A673 (cell line): ENCODE measurements at regions not wholly inside any gene's neighbourhood (a gene's known extent, or its start where the extent isn't known, plus 50 kb on each side); places are given as distances from the start of the nearest gene placed in this dataset.
"Not testable (repeated sequence)": the region's sequence is repeated elsewhere in the genome, so short reads cannot be mapped to it uniquely, and the experiment has no call there.

Experiments
- BruUV-seq: library from RNA; stranded (reverse); fragments of 400-500 nt; replicated peaks from 2 replicates; lab custom pipeline; 2021; lab: Mats Ljungman, UMichigan
- CTCF ChIA-PET: fragments of 300-600 bp; sonication (Branson Sonifier 250); formaldehyde crosslinking; loops from one replicate; lab custom pipeline; 2022; ENCODE audit warnings: antibody characterized with exemption; lab: Charles Lee
- POLR2A ChIA-PET: fragments of 300-600 bp; sonication (Branson Sonifier 250); formaldehyde crosslinking; loops from one replicate; lab custom pipeline; 2022; ENCODE audit warnings: antibody characterized with exemption; ENCODE audit not compliant: low non-redundant PET; lab: Charles Lee
- DNase-seq: peaks from one replicate; pipeline ENCODE4 v3.0.0-alpha.2; 2015; ENCODE audit warnings: low spot score
- H3K27ac ChIP-seq: fragments of 200-600 bp; sonication (generic); 2 replicates; pipeline ENCODE4 v1.5.1; 2016; ENCODE audit warnings: mixed run types, low read depth, mild to moderate bottlenecking, mixed read lengths, antibody characterized with exemption, low read length; ENCODE audit not compliant: poor library complexity, severe bottlenecking
- H3K27me3 ChIP-seq: fragments of 200-600 bp; sonication (generic); replicated peaks from 2 replicates; pipeline ENCODE4 v1.6.1; 2017; ENCODE audit warnings: mixed run types, low read depth, mild to moderate bottlenecking, mixed read lengths, antibody characterized with exemption, low read length; ENCODE audit not compliant: insufficient read depth, poor library complexity
- H3K36me3 ChIP-seq: fragments of 200-600 bp; sonication (generic); 2 replicates; pipeline ENCODE4 v1.6.1; 2016; ENCODE audit warnings: mixed run types, mild to moderate bottlenecking, mixed read lengths, antibody characterized with exemption, low read length; ENCODE audit not compliant: insufficient read depth, poor library complexity, severe bottlenecking
- H3K4me1 ChIP-seq: fragments of 200-600 bp; sonication (generic); 2 replicates; pipeline ENCODE4 v1.6.1; 2017; ENCODE audit warnings: mixed run types, mild to moderate bottlenecking, mixed read lengths, antibody characterized with exemption, low read length; ENCODE audit not compliant: insufficient read depth, poor library complexity, severe bottlenecking
- H3K4me3 ChIP-seq: fragments of 200-600 bp; sonication (generic); 2 replicates; pipeline ENCODE4 v1.5.1; 2016; ENCODE audit warnings: low read depth, mixed run types, mild to moderate bottlenecking, mixed read lengths, low read length; ENCODE audit not compliant: poor library complexity, severe bottlenecking
- H3K9me3 ChIP-seq: fragments of 200-600 bp; sonication (generic); 2 replicates; pipeline ENCODE4 v1.6.1; 2016; ENCODE audit warnings: mixed run types, low read depth, mild to moderate bottlenecking, mixed read lengths, antibody characterized with exemption, low read length; ENCODE audit not compliant: poor library complexity, severe bottlenecking
- EZH2 ChIP-seq: fragments of 200-600 bp; sonication (generic); IDR thresholded peaks from 2 replicates; pipeline ENCODE4 v1.6.1; 2017; ENCODE audit warnings: borderline replicate concordance, low read depth, mild to moderate bottlenecking, mixed read lengths, antibody characterized with exemption, low read length; ENCODE audit not compliant: poor library complexity, severe bottlenecking
- intact Hi-C: fragments of 100-400 bp; cut with micrococcal nuclease; formaldehyde crosslinking; loops from one replicate; pipeline ENCODE4 v1.10.0; 2022; ENCODE audit not compliant: unreplicated experiment
- TF ChIP-seq, protein P1 (sequence below): fragments of 300-800, 200-600 bp; sonication (generic); conservative IDR thresholded peaks from 2 replicates; pipeline ENCODE4 v1.5.1; 2017; ENCODE audit warnings: low read depth, mild to moderate bottlenecking, antibody characterized with exemption, low read length, moderate library complexity, mixed read lengths

DNA sequence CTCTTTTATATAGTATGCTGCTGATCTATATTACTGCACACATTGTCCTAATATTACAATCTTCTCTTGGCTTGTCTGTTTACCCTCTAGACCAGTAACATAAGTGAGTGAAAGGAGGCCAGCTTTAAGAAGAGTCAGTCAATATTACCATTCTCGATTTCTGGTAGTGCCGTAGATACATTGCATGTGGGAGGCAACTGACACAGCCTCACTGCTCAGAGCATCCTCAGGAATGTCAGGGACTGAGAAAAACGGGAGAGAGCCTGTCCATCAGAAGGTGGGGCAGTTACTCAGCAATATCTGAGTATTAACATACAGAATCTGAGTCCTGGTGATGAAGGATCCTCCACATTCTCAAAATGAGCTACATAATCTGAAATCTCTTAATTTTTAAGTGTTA is 259.9 kb downstream of the GJA1 start:
- H3K27me3 ChIP-seq, result no peaks in the 10 kb centered on the region
- H3K36me3 ChIP-seq, result no peaks in the 10 kb centered on the region
- no TSS peak for BruUV-seq
- no peak for DNase-seq
- ChIA-PET POLR2A (no interaction called here), CTCF (no interaction called here)
- no peak for TF ChIP-seq EZH2
- TF ChIP-seq, protein P1, sequence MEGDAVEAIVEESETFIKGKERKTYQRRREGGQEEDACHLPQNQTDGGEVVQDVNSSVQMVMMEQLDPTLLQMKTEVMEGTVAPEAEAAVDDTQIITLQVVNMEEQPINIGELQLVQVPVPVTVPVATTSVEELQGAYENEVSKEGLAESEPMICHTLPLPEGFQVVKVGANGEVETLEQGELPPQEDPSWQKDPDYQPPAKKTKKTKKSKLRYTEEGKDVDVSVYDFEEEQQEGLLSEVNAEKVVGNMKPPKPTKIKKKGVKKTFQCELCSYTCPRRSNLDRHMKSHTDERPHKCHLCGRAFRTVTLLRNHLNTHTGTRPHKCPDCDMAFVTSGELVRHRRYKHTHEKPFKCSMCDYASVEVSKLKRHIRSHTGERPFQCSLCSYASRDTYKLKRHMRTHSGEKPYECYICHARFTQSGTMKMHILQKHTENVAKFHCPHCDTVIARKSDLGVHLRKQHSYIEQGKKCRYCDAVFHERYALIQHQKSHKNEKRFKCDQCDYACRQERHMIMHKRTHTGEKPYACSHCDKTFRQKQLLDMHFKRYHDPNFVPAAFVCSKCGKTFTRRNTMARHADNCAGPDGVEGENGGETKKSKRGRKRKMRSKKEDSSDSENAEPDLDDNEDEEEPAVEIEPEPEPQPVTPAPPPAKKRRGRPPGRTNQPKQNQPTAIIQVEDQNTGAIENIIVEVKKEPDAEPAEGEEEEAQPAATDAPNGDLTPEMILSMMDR, result no peak
- H3K9me3 ChIP-seq, result no peaks in the 10 kb centered on the region
- H3K4me1 ChIP-seq, result peaks cover 3% of the 10 kb centered on the region
- intact Hi-C loops, result no loop called here
- no peak overlapping the region for H3K27ac ChIP-seq
- no peak overlapping the region for H3K4me3 ChIP-seq

DNA sequence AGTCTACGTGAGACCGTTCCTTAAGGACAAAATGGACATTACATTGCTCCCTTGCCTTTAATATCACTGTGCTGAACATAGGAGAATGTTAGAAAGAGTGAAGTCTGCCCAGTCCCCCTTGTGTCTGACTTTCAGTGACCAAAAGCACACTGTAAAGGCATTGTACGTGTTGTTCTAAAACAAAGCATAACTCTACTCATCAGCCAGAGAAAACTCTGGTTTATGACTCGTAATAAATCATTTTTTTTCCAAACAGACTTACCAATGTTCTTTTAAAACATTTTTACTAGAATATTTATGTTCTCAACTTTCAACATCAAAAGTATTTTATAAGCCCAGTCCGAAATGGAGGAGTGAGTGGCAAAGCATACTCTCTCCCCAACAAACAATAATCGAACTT is 262.5 kb downstream of the GJA1 start:
- Histone ChIP-seq H3K27me3 (no peaks in the 10 kb centered on the region), H3K4me1 (peaks cover 5% of the 10 kb centered on the region), H3K4me3 (no peak overlapping the region), H3K9me3 (no peaks in the 10 kb centered on the region), H3K36me3 (no peaks in the 10 kb centered on the region), H3K27ac (no peak overlapping the region)
- intact Hi-C loops, result no loop called here
- no TSS peak for BruUV-seq
- POLR2A ChIA-PET, result no interaction called here
- TF ChIP-seq, protein P1, result no peak
- TF ChIP-seq EZH2, result no peak
- CTCF ChIA-PET, result no interaction called here
- no peak for DNase-seq

DNA sequence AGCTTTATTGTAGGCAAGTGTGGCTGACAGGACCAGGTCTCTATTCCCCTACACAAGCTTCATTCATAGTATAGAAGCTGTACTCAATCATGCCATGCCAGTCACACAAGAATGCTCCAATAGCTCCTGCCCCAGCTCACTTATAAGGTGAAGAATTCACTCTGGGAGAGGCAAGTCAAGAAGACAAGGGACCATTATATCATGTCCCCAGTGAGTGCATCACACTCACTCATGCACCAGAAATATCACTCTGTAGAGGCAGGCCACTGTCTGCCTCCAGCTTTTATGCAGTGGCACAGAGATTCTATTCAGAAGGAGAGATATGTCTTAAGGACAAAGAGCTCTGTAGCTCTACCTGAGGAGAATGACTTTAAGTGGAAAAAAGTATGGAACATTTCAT is 263.2 kb downstream of the GJA1 start:
- H3K4me3 ChIP-seq, result no peak overlapping the region
- no peaks in the 10 kb centered on the region for H3K36me3 ChIP-seq
- H3K4me1 ChIP-seq, result peaks cover 5% of the 10 kb centered on the region
- DNase-seq, result no peak
- BruUV-seq, result no TSS peak
- ChIA-PET POLR2A (no interaction called here), CTCF (no interaction called here)
- intact Hi-C loops, result no loop called here
- no peaks in the 10 kb centered on the region for H3K27me3 ChIP-seq
- TF ChIP-seq, protein P1, result no peak
- no peak for TF ChIP-seq EZH2
- H3K27ac ChIP-seq, result no peak overlapping the region
- H3K9me3 ChIP-seq, result no peaks in the 10 kb centered on the region

DNA sequence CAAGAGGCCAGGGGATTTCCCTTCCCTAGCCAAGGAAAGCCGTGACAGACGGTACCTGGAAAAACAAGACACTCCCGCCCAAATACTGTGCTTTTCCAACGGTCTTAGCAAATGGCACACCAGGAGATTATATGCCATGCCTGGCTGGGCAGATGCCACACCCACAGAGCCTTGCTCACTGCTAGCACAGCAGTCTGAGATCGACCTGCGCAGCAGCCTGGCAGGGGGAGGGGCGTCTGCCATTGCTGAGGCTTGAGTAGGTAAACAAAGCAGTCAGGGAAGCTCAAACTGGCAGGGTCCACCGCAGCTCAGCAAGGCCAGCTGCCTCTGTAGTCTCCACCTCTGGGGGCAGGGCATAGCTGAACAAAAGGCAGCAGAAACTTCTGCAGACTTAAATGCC is 267.7 kb downstream of the GJA1 start:
- H3K36me3 ChIP-seq, CTCF ChIA-PET, BruUV-seq, H3K27ac ChIP-seq, H3K4me1 ChIP-seq, H3K27me3 ChIP-seq, H3K4me3 ChIP-seq, H3K9me3 ChIP-seq, POLR2A ChIA-PET, intact Hi-C loops, DNase-seq: not testable (repeated sequence)
